ENCODE measurements at regions not wholly inside any gene's neighbourhood (a gene's known extent, or its start where the extent isn't known, plus 50 kb on each side); places are given as distances from the start of the nearest gene placed in this dataset.

- H2BK12ac ChIP-seq (ENCODE audit: insufficient read length, low read depth, low read length) = no peak overlapping the region
- H3K79me1 ChIP-seq (ENCODE audit: insufficient read depth, low read depth, low read length, poor library complexity, severe bottlenecking) = no peaks in the 10 kb centered on the region
- no peak overlapping the region for H2AFZ ChIP-seq (ENCODE audit: low read length)
- H3K4ac ChIP-seq (ENCODE audit: low read depth, low read length) = no peak overlapping the region
- H3K56ac ChIP-seq (ENCODE audit: insufficient read length, low read depth, low read length) = no peak overlapping the region
- H3K23me2 ChIP-seq (ENCODE audit: insufficient read length, low read depth, low read length, poor library complexity, severe bottlenecking) = no peaks in the 10 kb centered on the region
- H2AK5ac ChIP-seq (ENCODE audit: insufficient read length, low read length) = no peak overlapping the region
- no peak overlapping the region for H2BK15ac ChIP-seq (ENCODE audit: low read depth, low read length)
- no peaks in the 10 kb centered on the region for H3K9me3 Mint-ChIP-seq
- no peak overlapping the region for H2BK5ac ChIP-seq (ENCODE audit: insufficient read length, low read length)
- H3K79me2 ChIP-seq (ENCODE audit: insufficient read depth, low read length) = no peaks in the 10 kb centered on the region
- no peak overlapping the region for H3K23ac ChIP-seq (ENCODE audit: insufficient read length, low read depth, low read length)
- H3K36me3 Mint-ChIP-seq (ENCODE audit: insufficient read depth in 1 of 3, low read depth in 3 of 3) = no peaks in the 10 kb centered on the region
- no peak overlapping the region for H3K4me3 Mint-ChIP-seq
- no peaks in the 10 kb centered on the region for H3K9me3 ChIP-seq (ENCODE audit: control insufficient read depth, low read depth, low read length)
- H3K27ac ChIP-seq (ENCODE audit: insufficient read length, low read depth, low read length) = no peak overlapping the region
- DNase-seq = no peak
- H2BK20ac ChIP-seq (ENCODE audit: low read depth, low read length, poor library complexity, severe bottlenecking) = no peak overlapping the region
- no peaks in the 10 kb centered on the region for H4K20me1 ChIP-seq (ENCODE audit: control insufficient read depth, insufficient read depth, insufficient read length)
- no peak overlapping the region for H3K27ac Mint-ChIP-seq
- no peak overlapping the region for H3K9ac ChIP-seq (ENCODE audit: extremely low read depth, insufficient read length, low read length)
- no peaks in the 10 kb centered on the region for H3K27me3 Mint-ChIP-seq (ENCODE audit: low read depth)
- no CpG with 5 or more reads among the region's 1 CpG for WGBS (ENCODE audit: extremely low coverage, insufficient read length, low lambda C conversion rate)
- no peak overlapping the region for H3K4me2 ChIP-seq (ENCODE audit: insufficient read depth, insufficient read length, low read length)
- H4K5ac ChIP-seq (ENCODE audit: insufficient read length, low read depth, low read length) = no peak overlapping the region
- no peak overlapping the region for H4K8ac ChIP-seq (replicated peaks; ENCODE audit: insufficient read length, low read depth, low read length)
- H3T11ph ChIP-seq (ENCODE audit: low read length) = no peak overlapping the region
- H4K91ac ChIP-seq (ENCODE audit: insufficient read length, low read depth, low read length) = no peak overlapping the region
- no peak overlapping the region for H2BK120ac ChIP-seq (ENCODE audit: low read depth, low read length, poor library complexity, severe bottlenecking)
- TF ChIP-seq CTCF (conservative IDR thresholded peaks at IDR 0.05) = no peak
- H3K4me1 ChIP-seq (ENCODE audit: insufficient read depth, low read length) = no peaks in the 10 kb centered on the region
- H3K14ac ChIP-seq (ENCODE audit: insufficient read depth, low read length) = no peak overlapping the region
- H3K18ac ChIP-seq (ENCODE audit: insufficient read length, low read depth, low read length) = no peak overlapping the region
- H3K27me3 ChIP-seq (ENCODE audit: insufficient read depth, low read length) = no peaks in the 10 kb centered on the region
- no peaks in the 10 kb centered on the region for H3K4me1 Mint-ChIP-seq
Observed at GRCh38 chr21:15506086-15506485, 223.7 kb upstream of the USP25 start.
